K562 (cell line): ENCODE measurements at regions not wholly inside any gene's neighbourhood (a gene's known extent, or its start where the extent isn't known, plus 50 kb on each side); places are given as distances from the start of the nearest gene placed in this dataset.

ENCODE experiments used
- ATAC-seq: fragments of 200-7000 bp; cut with Tn5 transposase; 3 replicates; pipeline ENCODE4 v1.9.1; 2020; ENCODE audit warnings: moderate library complexity
- BruUV-seq: library from RNA; stranded (reverse); fragments of 400-500 nt; replicated peaks from 2 replicates; lab custom pipeline; 2021; lab: Mats Ljungman, UMichigan
- CTCF ChIA-PET: fragments of 300-600 bp; formaldehyde crosslinking; extraction: SDS; loops from one replicate; lab custom pipeline; 2021; ENCODE audit warnings: low intra/inter-chr PET ratio; lab: Yijun Ruan, JAX
- POLR2A ChIA-PET: fragments of 300-600, 350-650 bp; sonication (Branson Sonifier 250); formaldehyde crosslinking; extraction: SDS; loops from one replicate; lab custom pipeline; 2021; ENCODE audit warnings: antibody characterized with exemption, inconsistent platforms; lab: Yijun Ruan, JAX
- DNase-seq, 4 experiments: peaks; one replicate each; pipeline versions ENCODE4 v3.0.0 to v3.0.0-alpha.2; 2011 to 2018; ENCODE audit warnings: low spot score in 3 of 4, mixed read lengths in 3 of 4; ENCODE audit errors: extremely low read depth in 1 of 4
- FAIRE-seq: peaks from 2 replicates; lab custom pipeline; 2011; peaks lifted over from hg19 to GRCh38; lab: Jason Lieb, UNC
- H2AFZ ChIP-seq: 2 replicates; pipeline ENCODE4 v1.6.0; 2011; ENCODE audit warnings: low read depth, low read length, control low read depth, inconsistent platforms
- H3K27ac ChIP-seq: fragments of 200-600 bp; 3 replicates; pipeline ENCODE4 v1.8.0; 2011; ENCODE audit warnings: low read depth, mild to moderate bottlenecking, control low read depth, inconsistent platforms, low read length, moderate library complexity, mixed read lengths; ENCODE audit errors: extremely low read depth
- H3K27me3 ChIP-seq, 2 experiments: fragments of 300-600 bp in 1 of 2; 2 replicates in 1 of 2; 3 replicates in 1 of 2; pipeline versions ENCODE4 v1.6.0 to v1.8.0; 2011; ENCODE audit warnings: inconsistent platforms in 2 of 2, low read length in 2 of 2, mild to moderate bottlenecking in 1 of 2, mixed read lengths in 1 of 2, moderate library complexity in 1 of 2; ENCODE audit not compliant: control insufficient read depth in 2 of 2, insufficient read depth in 2 of 2
- H3K36me3 ChIP-seq: fragments of 300-600 bp; 3 replicates; pipeline ENCODE4 v1.8.0; 2011; ENCODE audit warnings: mild to moderate bottlenecking, low read length, inconsistent platforms; ENCODE audit not compliant: control insufficient read depth, insufficient read depth
- H3K4me1 ChIP-seq, 2 experiments: fragments of 200-600 bp in 1 of 2; replicated peaks in 1 of 2; 2 replicates in 1 of 2; 3 replicates in 1 of 2; pipeline versions ENCODE4 v1.5.1 to v1.8.0; 2011; ENCODE audit warnings: inconsistent platforms in 2 of 2, low read length in 2 of 2, mild to moderate bottlenecking in 1 of 2, mixed read lengths in 1 of 2, moderate library complexity in 1 of 2; ENCODE audit not compliant: control insufficient read depth in 2 of 2, insufficient read depth in 2 of 2
- H3K4me2 ChIP-seq: 2 replicates; pipeline ENCODE4 v1.6.1; 2011; ENCODE audit warnings: low read length, control low read depth, inconsistent platforms, mixed read lengths; ENCODE audit not compliant: insufficient read depth
- H3K4me3 ChIP-seq: fragments of 200-600 bp; sonication (generic), shearing (Covaris generic); 2 replicates; pipeline ENCODE4 v1.5.1; 2016; ENCODE audit warnings: control low read depth, inconsistent platforms
- H3K79me2 ChIP-seq: fragments of 200-600 bp; 3 replicates; pipeline ENCODE4 v1.8.0; 2011; ENCODE audit warnings: low read length, inconsistent platforms; ENCODE audit not compliant: control insufficient read depth, insufficient read depth
- H3K9ac ChIP-seq, 2 experiments: 2 replicates each; pipeline versions ENCODE4 v1.6.0 to v1.6.1; 2011; ENCODE audit warnings: low read depth in 2 of 2, low read length in 2 of 2, control low read depth in 1 of 2, inconsistent platforms in 1 of 2, mild to moderate bottlenecking in 1 of 2, mixed read lengths in 1 of 2; ENCODE audit not compliant: insufficient read depth in 1 of 2
- H3K9me1 ChIP-seq: one replicate; pipeline ENCODE4 v1.6.0; 2011; ENCODE audit warnings: inconsistent platforms, mild to moderate bottlenecking, low read length, moderate library complexity; ENCODE audit not compliant: control insufficient read depth, insufficient read depth
- H3K9me3 ChIP-seq: replicated peaks from 2 replicates; pipeline ENCODE4 v1.5.1; 2011; ENCODE audit warnings: low read depth, low read length, inconsistent platforms; ENCODE audit not compliant: control insufficient read depth, insufficient read depth
- H4K20me1 ChIP-seq: replicated peaks from 2 replicates; pipeline ENCODE4 v1.6.1; 2011; ENCODE audit warnings: low read length, inconsistent platforms, mixed read lengths; ENCODE audit not compliant: control insufficient read depth, insufficient read depth
- COPS2 ChIP-seq: fragments of 450-650 bp; conservative IDR thresholded peaks from 2 replicates; pipeline ENCODE4 v1.6.1; 2016; ENCODE audit warnings: mild to moderate bottlenecking, moderate library complexity
- FOXA1 ChIP-seq: fragments of 450-650 bp; IDR thresholded peaks from 2 replicates; pipeline ENCODE4 v1.6.1; 2016; ENCODE audit warnings: mild to moderate bottlenecking, borderline replicate concordance
- FUS ChIP-seq: fragments of 200-400 bp; formaldehyde crosslinking; optimal IDR thresholded peaks from 2 replicates; pipeline ENCODE3; 2017; ENCODE audit warnings: low read depth, low read length
- NR4A1 ChIP-seq, 2 experiments: fragments of 250-450 bp in 1 of 2; fragments of 450-650 bp in 1 of 2; sonication (Bioruptor Pico) in 1 of 2; IDR thresholded peaks; 2 replicates each; pipeline versions ENCODE4 v1.4.0 to v1.6.1; 2016 to 2020; ENCODE audit warnings: mild to moderate bottlenecking in 2 of 2, missing compliant biosample characterization in 1 of 2, missing genetic modification characterization in 1 of 2, moderate library complexity in 1 of 2
- OTX1 ChIP-seq: fragments of 450-650 bp; formaldehyde crosslinking; IDR thresholded peaks from 2 replicates; pipeline ENCODE4 v1.4.0; 2022; ENCODE audit warnings: mild to moderate bottlenecking
- SMC3 ChIP-seq: conservative IDR thresholded peaks from 2 replicates; pipeline ENCODE4 v1.6.1; 2011; ENCODE audit warnings: low read depth, low read length, improper control_type of control experiment; ENCODE audit not compliant: insufficient read depth
- SRSF9 ChIP-seq: fragments of 200-400 bp; formaldehyde crosslinking; IDR thresholded peaks from 2 replicates; pipeline ENCODE4 v1.6.1; 2017; ENCODE audit warnings: low read depth, low read length, borderline replicate concordance
- STAT5A ChIP-seq: IDR thresholded peaks from 2 replicates; pipeline ENCODE4 v1.6.1; 2012; ENCODE audit warnings: low read length, inconsistent platforms, borderline replicate concordance
- ZNF124 ChIP-seq: sonication (generic); formaldehyde crosslinking; IDR thresholded peaks from 2 replicates; pipeline ENCODE4 v1.8.1; 2022; ENCODE audit warnings: missing genetic modification reagents
- ZNF551 ChIP-seq: fragments of 250-450 bp; sonication (Bioruptor Pico); IDR thresholded peaks from 2 replicates; pipeline ENCODE4 v1.5.0; 2021; ENCODE audit warnings: mild to moderate bottlenecking, moderate library complexity
- WGBS: fragments of 100-300 bp; shearing (Covaris generic); methylation state at CpG from one replicate; pipeline ENCODE4 v1.1.6; 2016; ENCODE audit warnings: low coverage, mixed read lengths; ENCODE audit not compliant: insufficient coverage; ENCODE audit errors: missing lambda C conversion rate; 5-methylcytosine and 5-hydroxymethylcytosine counted together
- in situ Hi-C: fragments of 300-500 bp; cut with MboI; formaldehyde crosslinking; loops from 4 replicates; pipeline ENCODE4 v1.15.0; 2018; ENCODE audit warnings: inconsistent platforms, mixed read lengths
- intact Hi-C: fragments of 100-400 bp; cut with micrococcal nuclease; formaldehyde crosslinking; loops from 2 replicates; pipeline ENCODE4 v1.14.2; 2022
- TF ChIP-seq, protein P1 (sequence below): fragments of 450-650 bp; formaldehyde crosslinking; IDR thresholded peaks from 2 replicates; pipeline ENCODE4 v1.4.0; 2020; ENCODE audit warnings: mild to moderate bottlenecking
- TF ChIP-seq, protein P2 (sequence below): sonication (generic); formaldehyde crosslinking; IDR thresholded peaks from 2 replicates; pipeline ENCODE4 v1.5.0; 2020; ENCODE audit warnings: missing genetic modification reagents
- TF ChIP-seq, protein P3 (sequence below), 2 experiments: fragments of 450-650 bp in 1 of 2; sonication (generic) in 1 of 2; formaldehyde crosslinking; conservative IDR thresholded peaks; 2 replicates each; pipeline versions ENCODE4 v1.4.0 to v1.8.1; 2020 to 2022; ENCODE audit warnings: mild to moderate bottlenecking in 1 of 2, missing genetic modification reagents in 1 of 2
- TF ChIP-seq, protein P4 (sequence below): fragments of 250-450 bp; sonication (Bioruptor Pico); IDR thresholded peaks from 2 replicates; pipeline ENCODE4 v1.9.0; 2021; ENCODE audit warnings: mild to moderate bottlenecking, inconsistent platforms

DNA sequence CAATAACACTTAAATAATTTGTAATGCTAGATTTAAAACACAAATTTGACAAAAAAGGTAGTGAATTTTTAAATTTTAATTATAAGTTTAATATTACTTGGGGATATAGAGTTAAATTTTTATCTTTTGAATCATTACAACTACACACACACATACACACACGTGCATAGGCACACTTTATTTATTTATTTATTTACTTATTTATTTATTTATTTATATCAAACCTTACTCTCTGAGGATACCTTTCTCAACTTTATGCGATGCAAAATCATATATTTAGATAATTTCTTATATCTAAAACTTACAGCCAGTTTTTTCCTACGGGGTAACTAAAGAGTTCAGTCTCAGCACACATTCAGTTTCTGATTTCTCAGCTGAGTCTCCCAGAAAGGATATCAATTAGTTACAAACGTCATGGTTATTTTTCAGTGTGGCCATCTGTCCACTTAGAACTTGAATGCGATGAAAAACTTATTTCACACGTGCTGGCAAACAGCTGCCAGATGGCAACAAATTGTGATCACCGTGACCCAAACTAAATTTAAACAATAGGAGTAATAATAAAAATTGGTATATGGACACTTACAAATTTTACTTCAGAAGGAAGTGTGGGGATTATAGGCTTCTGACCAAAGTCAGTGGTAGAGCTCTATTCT is 683.1 kb upstream of the PRR20A start:
- FAIRE-seq = no peak
- no peak overlapping the region for H3K27ac ChIP-seq
- 2% methylated on average over 7 of the region's 7 CpGs for WGBS
- in situ Hi-C loops (no loop called here), intact Hi-C loops (no loop called here)
- no peaks in the 10 kb centered on the region for H3K9me1 ChIP-seq
- H3K4me3 ChIP-seq = no peak overlapping the region
- no TSS peak for BruUV-seq
- no peak for ATAC-seq
- TF ChIP-seq, protein P1, sequence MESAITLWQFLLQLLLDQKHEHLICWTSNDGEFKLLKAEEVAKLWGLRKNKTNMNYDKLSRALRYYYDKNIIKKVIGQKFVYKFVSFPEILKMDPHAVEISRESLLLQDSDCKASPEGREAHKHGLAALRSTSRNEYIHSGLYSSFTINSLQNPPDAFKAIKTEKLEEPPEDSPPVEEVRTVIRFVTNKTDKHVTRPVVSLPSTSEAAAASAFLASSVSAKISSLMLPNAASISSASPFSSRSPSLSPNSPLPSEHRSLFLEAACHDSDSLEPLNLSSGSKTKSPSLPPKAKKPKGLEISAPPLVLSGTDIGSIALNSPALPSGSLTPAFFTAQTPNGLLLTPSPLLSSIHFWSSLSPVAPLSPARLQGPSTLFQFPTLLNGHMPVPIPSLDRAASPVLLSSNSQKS (CRISPR knock-in tag) = no peak
- TF ChIP-seq FOXA1 (no peak), SMC3 (no peak), STAT5A (no peak), ZNF551 (CRISPR knock-in tag) (no peak), NR4A1 (CRISPR knock-in tag; IDR thresholded peaks at IDR 0.05) (no peak), NR4A1 (tag; IDR thresholded peaks at IDR 0.05) (no peak), COPS2 (no peak), FUS (no peak), OTX1 (CRISPR knock-in tag) (no peak), SRSF9 (no peak), ZNF124 (no peak)
- TF ChIP-seq, protein P2, sequence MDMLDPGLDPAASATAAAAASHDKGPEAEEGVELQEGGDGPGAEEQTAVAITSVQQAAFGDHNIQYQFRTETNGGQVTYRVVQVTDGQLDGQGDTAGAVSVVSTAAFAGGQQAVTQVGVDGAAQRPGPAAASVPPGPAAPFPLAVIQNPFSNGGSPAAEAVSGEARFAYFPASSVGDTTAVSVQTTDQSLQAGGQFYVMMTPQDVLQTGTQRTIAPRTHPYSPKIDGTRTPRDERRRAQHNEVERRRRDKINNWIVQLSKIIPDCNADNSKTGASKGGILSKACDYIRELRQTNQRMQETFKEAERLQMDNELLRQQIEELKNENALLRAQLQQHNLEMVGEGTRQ (CRISPR knock-in tag) = no peak
- TF ChIP-seq, protein P3, sequence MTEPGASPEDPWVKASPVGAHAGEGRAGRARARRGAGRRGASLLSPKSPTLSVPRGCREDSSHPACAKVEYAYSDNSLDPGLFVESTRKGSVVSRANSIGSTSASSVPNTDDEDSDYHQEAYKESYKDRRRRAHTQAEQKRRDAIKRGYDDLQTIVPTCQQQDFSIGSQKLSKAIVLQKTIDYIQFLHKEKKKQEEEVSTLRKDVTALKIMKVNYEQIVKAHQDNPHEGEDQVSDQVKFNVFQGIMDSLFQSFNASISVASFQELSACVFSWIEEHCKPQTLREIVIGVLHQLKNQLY (CRISPR knock-in tag; conservative IDR thresholded peaks at IDR 0.05) = no peak
- TF ChIP-seq, protein P4, sequence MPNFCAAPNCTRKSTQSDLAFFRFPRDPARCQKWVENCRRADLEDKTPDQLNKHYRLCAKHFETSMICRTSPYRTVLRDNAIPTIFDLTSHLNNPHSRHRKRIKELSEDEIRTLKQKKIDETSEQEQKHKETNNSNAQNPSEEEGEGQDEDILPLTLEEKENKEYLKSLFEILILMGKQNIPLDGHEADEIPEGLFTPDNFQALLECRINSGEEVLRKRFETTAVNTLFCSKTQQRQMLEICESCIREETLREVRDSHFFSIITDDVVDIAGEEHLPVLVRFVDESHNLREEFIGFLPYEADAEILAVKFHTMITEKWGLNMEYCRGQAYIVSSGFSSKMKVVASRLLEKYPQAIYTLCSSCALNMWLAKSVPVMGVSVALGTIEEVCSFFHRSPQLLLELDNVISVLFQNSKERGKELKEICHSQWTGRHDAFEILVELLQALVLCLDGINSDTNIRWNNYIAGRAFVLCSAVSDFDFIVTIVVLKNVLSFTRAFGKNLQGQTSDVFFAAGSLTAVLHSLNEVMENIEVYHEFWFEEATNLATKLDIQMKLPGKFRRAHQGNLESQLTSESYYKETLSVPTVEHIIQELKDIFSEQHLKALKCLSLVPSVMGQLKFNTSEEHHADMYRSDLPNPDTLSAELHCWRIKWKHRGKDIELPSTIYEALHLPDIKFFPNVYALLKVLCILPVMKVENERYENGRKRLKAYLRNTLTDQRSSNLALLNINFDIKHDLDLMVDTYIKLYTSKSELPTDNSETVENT (CRISPR knock-in tag) = no peak
- no peak overlapping the region for H2AFZ ChIP-seq
- H3K9me3 ChIP-seq = no peaks in the 10 kb centered on the region
- H3K9ac ChIP-seq = no peak overlapping the region
- H3K4me1 ChIP-seq = no peaks in the 10 kb centered on the region
- DNase-seq = no peak
- POLR2A ChIA-PET = no interaction called here
- H3K4me2 ChIP-seq = no peak overlapping the region
- H3K79me2 ChIP-seq = no peaks in the 10 kb centered on the region
- H3K36me3 ChIP-seq = no peaks in the 10 kb centered on the region
- CTCF ChIA-PET = no interaction called here
- H3K27me3 ChIP-seq = no peaks in the 10 kb centered on the region
- H4K20me1 ChIP-seq = no peaks in the 10 kb centered on the region
